ENCODE measurements at regions not wholly inside any gene's neighbourhood (a gene's known extent, or its start where the extent isn't known, plus 50 kb on each side); places are given as distances from the start of the nearest gene placed in this dataset.

DNA sequence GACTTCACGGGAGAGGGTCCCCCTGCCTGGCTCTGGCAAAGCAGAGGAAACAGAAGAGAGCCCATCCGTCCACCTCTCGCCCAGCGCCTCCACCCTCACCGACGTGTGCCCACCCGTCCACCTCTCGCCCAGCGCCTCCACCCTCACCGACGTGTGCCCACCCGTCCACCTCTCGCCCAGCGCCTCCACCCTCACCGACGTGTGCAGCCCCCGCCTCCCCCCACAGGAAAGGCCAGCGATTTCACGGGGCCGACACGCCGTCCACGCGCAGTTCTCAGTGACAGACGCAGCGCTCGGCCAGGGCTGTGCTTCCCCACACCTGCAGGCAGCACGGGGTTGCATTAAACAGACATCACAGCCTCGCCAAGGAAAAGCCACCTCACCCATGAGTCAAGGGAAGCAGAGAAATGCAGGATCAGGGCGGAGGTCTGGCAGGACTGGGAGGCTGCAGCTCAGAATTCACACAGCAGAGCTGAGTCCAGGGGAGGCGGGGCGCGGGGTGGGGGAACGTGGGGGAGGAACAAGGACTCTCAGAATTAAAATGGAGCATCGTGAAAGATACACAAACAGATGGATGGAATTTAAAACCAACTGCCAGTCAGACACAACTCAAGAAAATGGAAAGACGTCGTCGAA, 377.7 kb downstream of the BRD1 start:
- Histone ChIP-seq H3F3A (ENCODE audit: insufficient read depth, low read length) (no peaks in the 10 kb centered on the region), H3K27me3 (replicated peaks; ENCODE audit: insufficient read depth, low read length) (no peaks in the 10 kb centered on the region), H3K9me3 (replicated peaks; ENCODE audit: insufficient read depth, low read length) (no peaks in the 10 kb centered on the region), H2AFZ (ENCODE audit: low read length) (no peak overlapping the region), H3K4me2 (ENCODE audit: low read depth, low read length) (no peak overlapping the region), H3K27ac (ENCODE audit: low read length) (no peak overlapping the region), H3K36me3 (replicated peaks; ENCODE audit: insufficient read depth, low read length) (no peaks in the 10 kb centered on the region), H3K9me2 (replicated peaks; ENCODE audit: insufficient read depth, low read length) (no peaks in the 10 kb centered on the region), H3K9ac (ENCODE audit: low read length) (no peak overlapping the region), H3K79me2 (ENCODE audit: low read length) (no peaks in the 10 kb centered on the region), H3K4me1 (ENCODE audit: low read length) (no peaks in the 10 kb centered on the region), H4K20me1 (ENCODE audit: insufficient read depth, low read length) (no peaks in the 10 kb centered on the region), H3K4me3 (ENCODE audit: low read length) (no peak overlapping the region)
- DNase-seq: no peak
- TF ChIP-seq EZH2phosphoT487 (IDR thresholded peaks at IDR 0.05; ENCODE audit: low read length): no peak
- no peak for TF ChIP-seq EZH2 (optimal IDR thresholded peaks at IDR 0.05; ENCODE audit: low read depth, low read length)
- TF ChIP-seq, protein P1, sequence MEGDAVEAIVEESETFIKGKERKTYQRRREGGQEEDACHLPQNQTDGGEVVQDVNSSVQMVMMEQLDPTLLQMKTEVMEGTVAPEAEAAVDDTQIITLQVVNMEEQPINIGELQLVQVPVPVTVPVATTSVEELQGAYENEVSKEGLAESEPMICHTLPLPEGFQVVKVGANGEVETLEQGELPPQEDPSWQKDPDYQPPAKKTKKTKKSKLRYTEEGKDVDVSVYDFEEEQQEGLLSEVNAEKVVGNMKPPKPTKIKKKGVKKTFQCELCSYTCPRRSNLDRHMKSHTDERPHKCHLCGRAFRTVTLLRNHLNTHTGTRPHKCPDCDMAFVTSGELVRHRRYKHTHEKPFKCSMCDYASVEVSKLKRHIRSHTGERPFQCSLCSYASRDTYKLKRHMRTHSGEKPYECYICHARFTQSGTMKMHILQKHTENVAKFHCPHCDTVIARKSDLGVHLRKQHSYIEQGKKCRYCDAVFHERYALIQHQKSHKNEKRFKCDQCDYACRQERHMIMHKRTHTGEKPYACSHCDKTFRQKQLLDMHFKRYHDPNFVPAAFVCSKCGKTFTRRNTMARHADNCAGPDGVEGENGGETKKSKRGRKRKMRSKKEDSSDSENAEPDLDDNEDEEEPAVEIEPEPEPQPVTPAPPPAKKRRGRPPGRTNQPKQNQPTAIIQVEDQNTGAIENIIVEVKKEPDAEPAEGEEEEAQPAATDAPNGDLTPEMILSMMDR (IDR thresholded peaks at IDR 0.05; ENCODE audit: low read length): no peak

- H3K27me3 ChIP-seq (replicated peaks; ENCODE audit: insufficient read depth, low read length): no peaks in the 10 kb centered on the region
- no peaks in the 10 kb centered on the region for H3K79me2 ChIP-seq (ENCODE audit: low read length)
- H4K20me1 ChIP-seq (ENCODE audit: insufficient read depth, low read length): no peaks in the 10 kb centered on the region
- DNase-seq: no peak
- no peaks in the 10 kb centered on the region for H3K36me3 ChIP-seq (replicated peaks; ENCODE audit: insufficient read depth, low read length)
- no peak overlapping the region for H2AFZ ChIP-seq (ENCODE audit: low read length)
- H3K4me1 ChIP-seq (ENCODE audit: low read length): no peaks in the 10 kb centered on the region
- no peak overlapping the region for H3K4me3 ChIP-seq (ENCODE audit: low read length)
- TF ChIP-seq, protein P1 (IDR thresholded peaks at IDR 0.05; ENCODE audit: low read length): no peak
- no peak for TF ChIP-seq EZH2 (optimal IDR thresholded peaks at IDR 0.05; ENCODE audit: low read depth, low read length)
- TF ChIP-seq EZH2phosphoT487 (IDR thresholded peaks at IDR 0.05; ENCODE audit: low read length): no peak
- H3K4me2 ChIP-seq (ENCODE audit: low read depth, low read length): no peak overlapping the region
- H3F3A ChIP-seq (ENCODE audit: insufficient read depth, low read length): no peaks in the 10 kb centered on the region
- no peak overlapping the region for H3K27ac ChIP-seq (ENCODE audit: low read length)
- no peaks in the 10 kb centered on the region for H3K9me3 ChIP-seq (replicated peaks; ENCODE audit: insufficient read depth, low read length)
- H3K9me2 ChIP-seq (replicated peaks; ENCODE audit: insufficient read depth, low read length): no peaks in the 10 kb centered on the region
- H3K9ac ChIP-seq (ENCODE audit: low read length): no peak overlapping the region
These were observed 378.3 kb downstream of the BRD1 start for GRCh38 chr22:49449377-49449776.

DNA sequence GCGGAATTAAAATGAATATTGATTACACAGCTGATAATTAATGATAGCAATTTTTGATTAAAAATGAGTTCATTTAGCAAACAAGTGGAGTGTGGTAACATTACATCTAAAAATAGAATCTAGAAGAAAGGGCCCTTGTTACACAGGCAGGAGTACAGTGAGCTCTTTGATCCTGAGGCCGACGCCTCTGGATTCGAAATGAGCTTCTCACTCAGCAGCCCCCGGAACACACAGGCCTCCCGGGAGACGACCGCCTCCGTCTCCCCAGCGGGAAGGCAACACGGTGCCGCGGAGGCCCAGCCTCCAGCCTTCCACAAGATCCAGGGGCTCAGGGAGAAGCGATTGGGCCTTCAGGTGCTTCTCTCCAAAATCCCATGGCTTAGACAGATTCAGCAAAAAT, 379.1 kb downstream of the BRD1 start:
- no peak for TF ChIP-seq EZH2 (optimal IDR thresholded peaks at IDR 0.05; ENCODE audit: low read depth, low read length)
- no peak for TF ChIP-seq EZH2phosphoT487 (IDR thresholded peaks at IDR 0.05; ENCODE audit: low read length)
- no peak overlapping the region for H3K4me2 ChIP-seq (ENCODE audit: low read depth, low read length)
- no peak overlapping the region for H3K27ac ChIP-seq (ENCODE audit: low read length)
- no peaks in the 10 kb centered on the region for H3F3A ChIP-seq (ENCODE audit: insufficient read depth, low read length)
- no peak overlapping the region for H3K9ac ChIP-seq (ENCODE audit: low read length)
- H3K27me3 ChIP-seq (replicated peaks; ENCODE audit: insufficient read depth, low read length): no peaks in the 10 kb centered on the region
- H3K4me3 ChIP-seq (ENCODE audit: low read length): no peak overlapping the region
- H3K9me3 ChIP-seq (replicated peaks; ENCODE audit: insufficient read depth, low read length): no peaks in the 10 kb centered on the region
- no peak for DNase-seq
- no peaks in the 10 kb centered on the region for H3K79me2 ChIP-seq (ENCODE audit: low read length)
- no peaks in the 10 kb centered on the region for H4K20me1 ChIP-seq (ENCODE audit: insufficient read depth, low read length)
- H3K4me1 ChIP-seq (ENCODE audit: low read length): no peaks in the 10 kb centered on the region
- H3K36me3 ChIP-seq (replicated peaks; ENCODE audit: insufficient read depth, low read length): no peaks in the 10 kb centered on the region
- no peaks in the 10 kb centered on the region for H3K9me2 ChIP-seq (replicated peaks; ENCODE audit: insufficient read depth, low read length)
- H2AFZ ChIP-seq (ENCODE audit: low read length): no peak overlapping the region

DNA sequence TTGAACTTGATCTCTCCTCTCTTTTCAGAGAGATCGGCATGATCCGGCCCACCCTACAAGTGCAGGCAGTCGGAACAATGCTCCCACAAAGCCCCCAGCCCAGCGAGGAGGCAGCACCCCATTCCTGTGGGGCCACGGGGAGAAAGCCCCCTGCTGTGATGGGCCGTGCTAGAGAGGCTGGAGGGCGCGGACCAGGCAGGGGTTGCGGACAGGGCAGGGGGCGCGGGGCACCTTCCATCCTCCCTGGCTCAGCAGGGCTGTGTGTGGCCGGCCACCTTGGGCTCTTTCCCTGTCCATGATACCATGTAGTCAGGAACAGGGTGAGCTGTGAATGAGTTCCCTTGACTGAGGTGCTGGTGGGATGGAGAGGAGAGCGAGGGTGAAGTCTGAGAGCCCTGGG, 379.8 kb downstream of the BRD1 start:
- H3K4me1 ChIP-seq (ENCODE audit: low read length): no peaks in the 10 kb centered on the region
- H3K36me3 ChIP-seq (replicated peaks; ENCODE audit: insufficient read depth, low read length): no peaks in the 10 kb centered on the region
- no peaks in the 10 kb centered on the region for H3K27me3 ChIP-seq (replicated peaks; ENCODE audit: insufficient read depth, low read length)
- no peak overlapping the region for H3K4me3 ChIP-seq (ENCODE audit: low read length)
- H4K20me1 ChIP-seq (ENCODE audit: insufficient read depth, low read length): no peaks in the 10 kb centered on the region
- H2AFZ ChIP-seq (ENCODE audit: low read length): no peak overlapping the region
- no peaks in the 10 kb centered on the region for H3K9me2 ChIP-seq (replicated peaks; ENCODE audit: insufficient read depth, low read length)
- no peaks in the 10 kb centered on the region for H3K9me3 ChIP-seq (replicated peaks; ENCODE audit: insufficient read depth, low read length)
- no peak for TF ChIP-seq EZH2 (optimal IDR thresholded peaks at IDR 0.05; ENCODE audit: low read depth, low read length)
- TF ChIP-seq, protein P1 (IDR thresholded peaks at IDR 0.05; ENCODE audit: low read length): no peak
- TF ChIP-seq EZH2phosphoT487 (IDR thresholded peaks at IDR 0.05; ENCODE audit: low read length): no peak
- no peak overlapping the region for H3K27ac ChIP-seq (ENCODE audit: low read length)
- DNase-seq: no peak
- H3F3A ChIP-seq (ENCODE audit: insufficient read depth, low read length): no peaks in the 10 kb centered on the region
- no peaks in the 10 kb centered on the region for H3K79me2 ChIP-seq (ENCODE audit: low read length)
- H3K4me2 ChIP-seq (ENCODE audit: low read depth, low read length): no peak overlapping the region
- no peak overlapping the region for H3K9ac ChIP-seq (ENCODE audit: low read length)

Measured in MM.1S (cell line).